Astrocyte of the spinal cord (primary cell): ENCODE measurements at regions not wholly inside any gene's neighbourhood (a gene's known extent, or its start where the extent isn't known, plus 50 kb on each side); places are given as distances from the start of the nearest gene placed in this dataset.

Experiments used
- DNase-seq: peaks from one replicate; pipeline ENCODE4 v3.0.0; 2011; ENCODE audit warnings: low read depth, low spot score
- H3K4me3 ChIP-seq: 2 replicates; pipeline ENCODE4 v1.5.1; 2011; ENCODE audit warnings: low read depth, mild to moderate bottlenecking, low read length, moderate library complexity
- in situ Hi-C: cut with HindIII; loops from 2 replicates; pipeline ENCODE4 v1.10.0; 2017; ENCODE audit warnings: low sequenced_read_pairs
- TF ChIP-seq, protein P1 (sequence below): IDR thresholded peaks from 2 replicates; pipeline ENCODE4 v1.5.1; 2012; ENCODE audit warnings: low read depth, mild to moderate bottlenecking, low read length, inconsistent platforms

- TF ChIP-seq, protein P1, sequence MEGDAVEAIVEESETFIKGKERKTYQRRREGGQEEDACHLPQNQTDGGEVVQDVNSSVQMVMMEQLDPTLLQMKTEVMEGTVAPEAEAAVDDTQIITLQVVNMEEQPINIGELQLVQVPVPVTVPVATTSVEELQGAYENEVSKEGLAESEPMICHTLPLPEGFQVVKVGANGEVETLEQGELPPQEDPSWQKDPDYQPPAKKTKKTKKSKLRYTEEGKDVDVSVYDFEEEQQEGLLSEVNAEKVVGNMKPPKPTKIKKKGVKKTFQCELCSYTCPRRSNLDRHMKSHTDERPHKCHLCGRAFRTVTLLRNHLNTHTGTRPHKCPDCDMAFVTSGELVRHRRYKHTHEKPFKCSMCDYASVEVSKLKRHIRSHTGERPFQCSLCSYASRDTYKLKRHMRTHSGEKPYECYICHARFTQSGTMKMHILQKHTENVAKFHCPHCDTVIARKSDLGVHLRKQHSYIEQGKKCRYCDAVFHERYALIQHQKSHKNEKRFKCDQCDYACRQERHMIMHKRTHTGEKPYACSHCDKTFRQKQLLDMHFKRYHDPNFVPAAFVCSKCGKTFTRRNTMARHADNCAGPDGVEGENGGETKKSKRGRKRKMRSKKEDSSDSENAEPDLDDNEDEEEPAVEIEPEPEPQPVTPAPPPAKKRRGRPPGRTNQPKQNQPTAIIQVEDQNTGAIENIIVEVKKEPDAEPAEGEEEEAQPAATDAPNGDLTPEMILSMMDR, result no peak
- no peak for DNase-seq
- no peak overlapping the region for H3K4me3 ChIP-seq
- in situ Hi-C loops, result no loop called here
These were observed 63.7 kb upstream of the NPAS1 start for GRCh38 chr19:46955813-46956371.

- DNase-seq, result no peak
- TF ChIP-seq, protein P1, result no peak
- in situ Hi-C loops, result no loop called here
These were observed 61.1 kb upstream of the NPAS1 start for GRCh38 chr19:46958532-46958931.

DNA sequence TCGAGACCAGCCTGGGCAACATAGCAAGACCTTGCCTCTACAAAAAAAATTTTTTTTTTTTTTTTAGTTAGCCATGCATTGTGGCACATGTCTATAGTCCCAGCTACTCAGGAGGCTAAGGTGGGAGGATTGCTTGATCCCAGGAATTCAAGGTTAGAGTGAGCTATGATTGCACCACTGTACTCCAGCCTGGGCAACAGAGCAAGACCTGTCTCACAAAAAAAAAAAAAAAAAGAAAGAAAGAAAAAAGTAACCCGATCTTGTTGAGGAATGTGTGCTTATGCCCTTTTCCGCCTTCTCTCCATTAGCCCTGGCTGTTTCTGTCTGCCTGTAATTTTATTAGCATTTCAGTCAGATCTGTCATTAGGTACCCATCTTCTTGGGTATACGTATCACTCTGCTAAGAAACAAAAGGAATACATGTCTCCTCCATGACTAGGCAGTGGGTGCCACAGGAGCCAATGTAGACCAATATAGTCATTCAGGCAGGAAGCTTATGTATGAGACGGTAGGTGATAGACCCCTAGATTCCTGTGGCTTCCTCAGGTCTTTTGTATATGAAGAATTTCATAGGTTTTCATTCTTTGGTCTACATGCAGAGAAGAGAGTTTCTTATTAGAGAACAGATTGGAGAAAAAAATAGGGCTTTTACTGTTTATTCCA lies 59.6 kb upstream of the NPAS1 start:
- in situ Hi-C loops, result no loop called here
- no peak overlapping the region for H3K4me3 ChIP-seq
- DNase-seq, result no peak
- TF ChIP-seq, protein P1, result no peak

More at GRCh38 chr19:46958532-46958931, 61.1 kb upstream of the NPAS1 start:
- no peak overlapping the region for H3K4me3 ChIP-seq

DNA sequence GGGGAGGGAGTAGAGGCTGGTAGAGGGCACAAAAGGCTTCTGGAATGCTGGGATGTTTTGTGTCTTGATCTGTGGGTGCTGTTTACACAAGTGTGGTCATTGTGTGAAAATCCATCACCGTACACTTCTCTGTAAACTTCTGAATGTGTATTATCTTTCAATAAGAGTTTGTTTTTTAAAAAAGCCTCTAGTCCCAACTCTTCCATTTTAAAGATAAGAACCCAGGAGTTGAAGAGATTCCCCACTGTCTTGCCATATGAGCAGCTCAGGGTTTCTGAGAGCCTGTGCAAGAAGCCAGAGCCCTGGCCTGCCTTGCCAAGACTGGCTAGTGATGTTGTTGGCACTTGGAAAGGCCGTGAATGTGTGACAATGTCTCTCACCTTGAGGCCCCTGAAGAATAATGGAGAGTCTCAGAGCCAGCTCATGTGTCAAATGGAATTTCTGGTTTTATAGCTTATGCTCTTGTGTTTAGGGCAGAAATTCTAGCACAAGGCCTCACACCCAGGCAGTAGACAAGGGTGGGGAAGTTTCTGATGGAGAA lies 57.5 kb upstream of the NPAS1 start:
- in situ Hi-C loops, result no loop called here
- no peak overlapping the region for H3K4me3 ChIP-seq
- TF ChIP-seq, protein P1, result no peak
- no peak for DNase-seq

- H3K4me3 ChIP-seq, result no peak overlapping the region
- DNase-seq, result peak; percentile 91
- TF ChIP-seq, protein P1, result no peak
- in situ Hi-C loops, result no loop called here
These were observed 56.4 kb upstream of the NPAS1 start for GRCh38 chr19:46963093-46963734.

DNA sequence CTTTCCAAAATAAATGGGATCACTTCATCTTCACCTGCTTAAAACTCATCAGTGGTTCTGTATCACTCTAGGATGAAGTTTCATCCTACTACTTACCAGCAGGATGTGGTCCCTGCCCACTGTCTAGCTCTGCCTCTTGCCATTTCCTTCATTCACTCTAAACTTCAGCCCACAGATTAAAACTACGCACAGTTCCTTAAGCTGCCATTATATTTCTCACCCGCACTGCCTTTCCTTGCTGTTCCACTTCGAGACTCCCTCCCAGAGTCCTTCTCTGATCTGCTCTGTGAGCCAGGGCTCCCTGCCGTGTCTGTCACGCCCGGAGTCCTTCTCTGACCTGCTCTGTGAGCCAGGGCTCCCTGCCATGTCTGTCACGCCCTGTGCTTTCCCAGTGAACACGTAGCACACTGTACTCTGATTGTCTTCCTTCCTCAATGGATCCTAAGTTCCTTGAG lies 52.0 kb upstream of the NPAS1 start:
- H3K4me3 ChIP-seq, result no peak overlapping the region
- DNase-seq, result no peak
- TF ChIP-seq, protein P1, result no peak
- in situ Hi-C loops, result no loop called here
